ENCODE measurements at regions not wholly inside any gene's neighbourhood (a gene's known extent, or its start where the extent isn't known, plus 50 kb on each side); places are given as distances from the start of the nearest gene placed in this dataset.

- TF ChIP-seq CTCF (conservative IDR thresholded peaks at IDR 0.05 in 1 of 2, IDR thresholded peaks at IDR 0.05 in 1 of 2; ENCODE audit: low read depth in 1 of 2, low read length in 2 of 2) = no peak
- TF ChIP-seq EZH2 (IDR thresholded peaks at IDR 0.05; ENCODE audit: low read length, missing control alignments) = no peak
These were observed 53.5 kb upstream of the PPP1R12A start for GRCh38 chr12:79988368-79988767.

All from fibroblast of lung (primary cell).